ENCODE measurements at regions not wholly inside any gene's neighbourhood (a gene's known extent, or its start where the extent isn't known, plus 50 kb on each side); places are given as distances from the start of the nearest gene placed in this dataset.

- Histone ChIP-seq H3K4me1 (no peaks in the 10 kb centered on the region), H3K36me3 (no peaks in the 10 kb centered on the region), H3K9me3 (peaks cover 0 to 7% (median 0%) of the 10 kb centered on the region in 4 donors), H3K27me3 (no peaks in the 10 kb centered on the region), H3K4me3 (no peak overlapping the region), H3K27ac (no peak overlapping the region)
- DNase-seq = no peak
- no peak for ATAC-seq (ENCODE audit: low FRiP score in 2 of 2)
- no peak for TF ChIP-seq POLR2A (IDR thresholded peaks at IDR 0.05)
- no peak for TF ChIP-seq EP300 (IDR thresholded peaks at IDR 0.05)
- TF ChIP-seq POLR2AphosphoS5 (IDR thresholded peaks at IDR 0.05) = no peak
- TF ChIP-seq CTCF (IDR thresholded peaks at IDR 0.05) = no peak
- 59 to 65% methylated on average over 3 of the region's 3 CpGs for WGBS, 2 donors
Observed at GRCh38 chr10:108975459-108976058, 947.8 kb downstream of the XPNPEP1 start.

GRCh38 chr10:108970016-108970415 is 953.3 kb downstream of the XPNPEP1 start:
- no peak for DNase-seq

GRCh38 chr10:108966411-108966810 is 956.9 kb downstream of the XPNPEP1 start:
- Histone ChIP-seq H3K4me1 (no peaks in the 10 kb centered on the region), H3K27me3 (no peaks in the 10 kb centered on the region), H3K4me3 (no peak overlapping the region), H3K36me3 (no peaks in the 10 kb centered on the region), H3K27ac (no peak overlapping the region), H3K9me3 (no peaks in the 10 kb centered on the region)
- DNase-seq (no peak), ATAC-seq (ENCODE audit: low FRiP score in 2 of 2) (no peak)
- 68 to 81% methylated on average over 1 of the region's 1 CpG for WGBS, 2 donors
- no peak for TF ChIP-seq POLR2AphosphoS5 (IDR thresholded peaks at IDR 0.05)
- no peak for TF ChIP-seq EP300 (IDR thresholded peaks at IDR 0.05)

More at GRCh38 chr10:108970016-108970415, 953.3 kb downstream of the XPNPEP1 start:
- WGBS, 2 donors = 45 to 50% methylated on average over 1 of the region's 1 CpG
- H3K4me3 ChIP-seq = no peak overlapping the region
- H3K27me3 ChIP-seq = no peaks in the 10 kb centered on the region
- H3K4me1 ChIP-seq = no peaks in the 10 kb centered on the region
- H3K9me3 ChIP-seq = no peaks in the 10 kb centered on the region
- H3K36me3 ChIP-seq = no peaks in the 10 kb centered on the region
- TF ChIP-seq CTCF (IDR thresholded peaks at IDR 0.05) (no peak), EP300 (IDR thresholded peaks at IDR 0.05) (no peak), POLR2A (IDR thresholded peaks at IDR 0.05) (no peak), POLR2AphosphoS5 (IDR thresholded peaks at IDR 0.05) (no peak)
- H3K27ac ChIP-seq = no peak overlapping the region
- ATAC-seq (ENCODE audit: low FRiP score in 2 of 2) = no peak

GRCh38 chr10:108966005-108966404 is 957.3 kb downstream of the XPNPEP1 start:
- Histone ChIP-seq H3K27me3 (no peaks in the 10 kb centered on the region), H3K27ac (no peak overlapping the region), H3K9me3 (no peaks in the 10 kb centered on the region), H3K36me3 (no peaks in the 10 kb centered on the region), H3K4me1 (no peaks in the 10 kb centered on the region), H3K4me3 (no peak overlapping the region)
- DNase-seq = no peak
- TF ChIP-seq EP300 (IDR thresholded peaks at IDR 0.05) (no peak), POLR2AphosphoS5 (IDR thresholded peaks at IDR 0.05) (no peak), POLR2A (IDR thresholded peaks at IDR 0.05) (no peak), CTCF (IDR thresholded peaks at IDR 0.05) (no peak)
- ATAC-seq (ENCODE audit: low FRiP score in 2 of 2) = no peak

GRCh38 chr10:108962172-108962571 is 961.1 kb downstream of the XPNPEP1 start:
- TF ChIP-seq POLR2AphosphoS5 (IDR thresholded peaks at IDR 0.05) = no peak
- TF ChIP-seq POLR2A (IDR thresholded peaks at IDR 0.05) = no peak
- no peak for TF ChIP-seq CTCF (IDR thresholded peaks at IDR 0.05)
- no peak for TF ChIP-seq EP300 (IDR thresholded peaks at IDR 0.05)

More at GRCh38 chr10:108962172-108962571, 961.1 kb downstream of the XPNPEP1 start:
- DNase-seq (no peak), ATAC-seq (ENCODE audit: low FRiP score in 2 of 2) (no peak)
- Histone ChIP-seq H3K4me1 (no peaks in the 10 kb centered on the region), H3K4me3 (no peak overlapping the region), H3K27me3 (no peaks in the 10 kb centered on the region), H3K9me3 (no peaks in the 10 kb centered on the region), H3K36me3 (no peaks in the 10 kb centered on the region), H3K27ac (no peak overlapping the region)

All from upper lobe of left lung (tissue), 6 donors.